Colonic mucosa (tissue), 4 donors: ENCODE measurements at regions not wholly inside any gene's neighbourhood (a gene's known extent, or its start where the extent isn't known, plus 50 kb on each side); places are given as distances from the start of the nearest gene placed in this dataset.

ENCODE experiments used
- DNase-seq: peaks from one replicate; pipeline ENCODE4 v3.0.0-alpha.2; 2020
- H3K27ac ChIP-seq: fragments of 200-600 bp; one replicate; pipeline ENCODE4 v1.8.0; 2021
- H3K27me3 ChIP-seq: fragments of 200-600 bp; one replicate; pipeline ENCODE4 v1.8.0; 2021
- H3K36me3 ChIP-seq: fragments of 200-600 bp; one replicate; pipeline ENCODE4 v1.8.0; 2021
- H3K4me1 ChIP-seq: fragments of 200-600 bp; one replicate; pipeline ENCODE4 v1.8.0; 2021; ENCODE audit warnings: mild to moderate bottlenecking
- H3K4me3 ChIP-seq: fragments of 200-600 bp; one replicate; pipeline ENCODE4 v1.8.0; 2021
- H3K9ac ChIP-seq, 2 donors: one replicate each; pipeline ENCODE4 v1.7.0; 2013; ENCODE audit warnings: control low read depth in 2 of 2, low read depth in 2 of 2, low read length in 2 of 2
- H3K9me3 ChIP-seq: fragments of 200-600 bp; one replicate; pipeline ENCODE4 v1.8.0; 2021
- CTCF ChIP-seq: fragments of 200-600 bp; IDR thresholded peaks from one replicate; pipeline ENCODE4 v1.8.0; 2022; ENCODE audit warnings: antibody characterized with exemption, mild to moderate bottlenecking
- intact Hi-C: fragments of 100-400 bp; cut with DNase I; formaldehyde crosslinking; loops from one replicate; pipeline ENCODE4 v1.14.1; 2022
- donor health status: healthy.
- donor health status: DM: no; HTN: no; CAD: no.
- donor health status: DM: no; HTN: no; CAD: no.

- H3K4me3 ChIP-seq = no peak overlapping the region
- H3K27ac ChIP-seq = no peak overlapping the region
- no peaks in the 10 kb centered on the region for H3K4me1 ChIP-seq
- TF ChIP-seq CTCF = no peak
- no peaks in the 10 kb centered on the region for H3K27me3 ChIP-seq
- intact Hi-C loops = no loop called here
- H3K36me3 ChIP-seq = no peaks in the 10 kb centered on the region
- no peaks in the 10 kb centered on the region for H3K9me3 ChIP-seq
- DNase-seq = no peak
- no peak overlapping the region for H3K9ac ChIP-seq
These were observed 624.2 kb downstream of the MTRR start for GRCh38 chr5:8493176-8493575.

- TF ChIP-seq CTCF = no peak
- H3K4me1 ChIP-seq = no peaks in the 10 kb centered on the region
- H3K9ac ChIP-seq = no peak overlapping the region
- intact Hi-C loops = no loop called here
- H3K27me3 ChIP-seq = no peaks in the 10 kb centered on the region
- no peak overlapping the region for H3K27ac ChIP-seq
- H3K9me3 ChIP-seq = no peaks in the 10 kb centered on the region
- no peak overlapping the region for H3K4me3 ChIP-seq
- no peaks in the 10 kb centered on the region for H3K36me3 ChIP-seq
- no peak for DNase-seq
These were observed 631.5 kb downstream of the MTRR start for GRCh38 chr5:8500426-8500825.

- intact Hi-C loops = no loop called here
- Histone ChIP-seq H3K4me3 (no peak overlapping the region), H3K9me3 (no peaks in the 10 kb centered on the region), H3K36me3 (no peaks in the 10 kb centered on the region), H3K9ac (no peak overlapping the region), H3K4me1 (no peaks in the 10 kb centered on the region), H3K27ac (no peak overlapping the region), H3K27me3 (no peaks in the 10 kb centered on the region)
- no peak for TF ChIP-seq CTCF
- DNase-seq = no peak
These were observed 636.2 kb downstream of the MTRR start for GRCh38 chr5:8505196-8505595.

GRCh38 chr5:8508231-8508630, 639.3 kb downstream of the MTRR start:
- DNase-seq = no peak
- Histone ChIP-seq H3K9me3 (no peaks in the 10 kb centered on the region), H3K27ac (no peak overlapping the region), H3K9ac (no peak overlapping the region), H3K27me3 (no peaks in the 10 kb centered on the region), H3K36me3 (no peaks in the 10 kb centered on the region), H3K4me3 (no peak overlapping the region), H3K4me1 (no peaks in the 10 kb centered on the region)
- no peak for TF ChIP-seq CTCF
- intact Hi-C loops = no loop called here

GRCh38 chr5:8516356-8516755, 647.4 kb downstream of the MTRR start:
- DNase-seq = no peak
- Histone ChIP-seq H3K27ac (no peak overlapping the region), H3K4me3 (no peak overlapping the region), H3K9ac (no peak overlapping the region), H3K4me1 (no peaks in the 10 kb centered on the region), H3K36me3 (no peaks in the 10 kb centered on the region), H3K9me3 (no peaks in the 10 kb centered on the region), H3K27me3 (no peaks in the 10 kb centered on the region)
- intact Hi-C loops = no loop called here
- TF ChIP-seq CTCF = no peak

GRCh38 chr5:8517456-8517855, 648.5 kb downstream of the MTRR start:
- no peak overlapping the region for H3K27ac ChIP-seq
- no peak for TF ChIP-seq CTCF
- no peak overlapping the region for H3K4me3 ChIP-seq
- DNase-seq = no peak
- H3K27me3 ChIP-seq = no peaks in the 10 kb centered on the region
- H3K9ac ChIP-seq = no peak overlapping the region
- H3K4me1 ChIP-seq = no peaks in the 10 kb centered on the region
- H3K36me3 ChIP-seq = no peaks in the 10 kb centered on the region
- intact Hi-C loops = no loop called here
- no peaks in the 10 kb centered on the region for H3K9me3 ChIP-seq
